ENCODE measurements at regions not wholly inside any gene's neighbourhood (a gene's known extent, or its start where the extent isn't known, plus 50 kb on each side); places are given as distances from the start of the nearest gene placed in this dataset.

DNA sequence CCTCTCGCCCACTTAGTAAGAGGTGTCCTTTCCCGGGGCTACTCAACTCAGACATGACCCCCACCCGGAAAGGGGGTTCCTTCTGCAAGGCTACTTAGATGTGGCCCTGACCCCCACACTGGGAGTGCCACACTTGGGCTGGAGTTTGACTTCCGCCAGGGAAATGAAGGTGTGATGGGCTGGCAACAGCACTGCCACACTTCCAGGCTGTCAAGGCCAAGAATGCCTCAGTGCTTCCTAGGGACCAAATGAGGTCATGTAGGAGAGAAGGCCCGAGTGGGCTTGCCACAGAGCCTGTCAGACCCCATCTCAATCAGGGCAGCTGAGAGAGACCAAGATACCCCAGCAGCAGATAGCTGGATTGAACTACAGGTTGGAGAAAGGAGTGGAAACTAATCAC is 55.5 kb downstream of the DRD1 start:
- no peak for DNase-seq

DNA sequence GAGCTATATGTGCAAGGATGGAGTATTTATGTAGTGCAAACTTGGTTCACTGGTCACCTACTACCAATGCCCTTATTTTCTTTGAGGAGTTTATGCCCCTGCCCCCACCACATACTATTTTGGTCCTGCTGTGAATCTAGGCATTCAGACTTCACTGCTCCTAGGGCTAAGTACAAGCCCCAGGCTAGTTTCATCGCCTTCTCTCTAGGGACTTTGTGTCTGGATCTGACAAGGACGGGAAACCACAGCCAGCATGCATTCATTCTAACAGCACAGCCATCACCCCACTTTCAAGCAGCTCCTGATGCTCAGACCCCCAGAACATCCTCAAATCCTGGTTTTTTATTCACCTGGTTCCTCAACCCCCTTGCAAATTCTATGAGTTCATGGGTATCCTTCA is 56.8 kb downstream of the DRD1 start:
- DNase-seq: no peak

DNA sequence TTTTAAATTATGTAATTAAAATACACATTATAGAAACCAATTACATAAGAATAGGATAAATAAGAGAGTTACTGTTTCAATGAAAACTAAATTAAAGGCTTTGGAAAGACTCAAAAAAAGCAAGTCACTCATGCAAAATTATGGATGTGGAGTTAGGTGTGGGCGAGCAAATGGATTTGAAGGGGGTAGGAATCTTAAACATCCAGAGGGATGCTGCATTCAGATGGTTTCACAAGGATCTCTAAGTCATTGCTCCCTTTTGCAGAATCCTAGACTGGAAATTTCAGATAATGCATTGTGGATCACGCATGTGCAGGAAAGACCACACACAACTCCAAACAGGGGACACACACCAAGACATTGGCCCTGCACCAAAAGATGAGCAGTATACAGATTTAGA is 57.5 kb downstream of the DRD1 start:
- DNase-seq: no peak

DNA sequence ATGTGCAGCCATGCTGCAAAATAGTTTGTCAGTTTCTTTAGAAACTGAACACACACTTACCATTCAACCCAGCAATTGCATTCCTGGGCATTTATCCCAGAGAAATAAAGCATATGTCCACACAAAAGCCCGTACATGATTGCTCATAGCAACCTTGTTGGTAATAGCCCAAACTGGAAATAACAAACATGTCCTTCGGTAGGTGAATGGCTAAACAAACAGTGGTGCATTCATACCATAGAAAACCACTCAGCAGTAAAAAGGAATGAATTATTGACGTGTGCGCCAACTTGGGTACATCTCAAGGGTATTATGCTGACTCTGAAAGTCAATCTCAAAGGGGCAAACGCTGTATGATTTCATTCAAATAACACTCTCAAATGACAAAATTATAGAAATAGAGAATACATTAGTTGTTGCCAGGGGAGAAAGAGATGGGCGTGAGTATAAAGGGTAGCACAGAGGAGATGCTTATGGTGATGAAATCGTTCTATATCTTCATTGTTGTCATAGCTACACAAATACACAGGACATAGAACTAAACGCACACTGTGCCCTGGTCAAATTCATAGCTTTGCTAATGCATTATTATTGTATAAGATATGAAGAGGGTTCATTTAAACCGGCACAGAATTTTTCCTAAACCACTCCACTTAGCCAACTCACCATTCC is 58.2 kb downstream of the DRD1 start:
- no peak for DNase-seq

DNA sequence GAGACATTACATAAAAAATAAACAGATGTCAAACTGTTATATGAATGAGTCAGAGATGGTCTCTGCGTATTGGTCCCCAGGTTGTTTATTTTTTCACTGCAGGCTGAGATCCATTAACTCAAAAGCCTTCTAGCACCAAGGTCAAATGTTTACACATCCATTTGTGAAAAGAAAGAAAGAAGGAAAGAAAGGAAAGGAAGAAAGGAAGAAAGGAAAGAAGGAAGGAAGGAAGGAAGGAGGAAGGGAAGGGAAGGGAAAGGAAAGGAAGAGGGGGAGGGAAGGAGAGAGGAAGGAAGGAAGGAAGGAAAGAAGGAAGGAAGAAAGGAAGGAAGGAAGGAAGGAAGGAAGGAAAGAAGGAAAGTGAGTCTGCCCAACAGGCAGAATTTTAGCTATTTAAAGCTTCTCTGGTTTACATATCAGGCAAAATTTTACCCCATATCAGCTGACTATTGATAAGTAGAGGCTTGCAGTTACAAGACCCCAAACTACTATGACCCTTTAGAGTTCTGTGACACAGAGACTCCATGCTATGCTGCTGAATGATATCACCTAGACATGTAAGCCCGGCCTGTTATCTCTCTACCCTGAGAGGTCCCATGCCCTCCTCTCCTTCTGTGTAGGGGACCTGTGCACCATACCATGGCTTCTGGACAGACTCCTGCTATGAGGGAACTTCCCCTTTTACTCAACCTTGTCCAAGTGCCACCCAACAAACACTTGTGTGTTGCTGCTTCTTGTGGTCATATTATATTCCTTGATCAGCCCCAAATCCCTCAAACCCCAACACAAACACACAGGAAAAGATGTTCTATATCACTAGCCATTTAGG is 59.0 kb downstream of the DRD1 start:
- DNase-seq: no peak

DNA sequence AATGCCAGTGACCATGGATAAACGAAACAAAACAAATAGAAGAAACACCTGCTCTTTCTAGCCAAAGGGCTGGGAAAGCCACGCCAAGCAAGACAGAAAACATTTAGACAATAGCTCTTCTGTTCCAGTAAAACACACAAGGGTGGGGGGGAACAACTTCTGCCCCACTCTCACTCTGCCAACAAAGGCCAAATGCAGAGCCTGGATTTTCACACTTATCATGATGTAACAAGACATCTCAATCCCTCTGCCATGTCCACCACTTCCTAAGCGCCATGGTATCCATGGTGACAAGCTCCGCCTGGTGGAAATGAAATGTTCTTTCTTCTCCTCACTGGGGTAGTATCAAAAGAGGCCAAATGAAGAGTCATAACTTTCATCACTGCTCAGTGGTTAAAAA is 60.6 kb downstream of the DRD1 start:
- DNase-seq: no peak

DNA sequence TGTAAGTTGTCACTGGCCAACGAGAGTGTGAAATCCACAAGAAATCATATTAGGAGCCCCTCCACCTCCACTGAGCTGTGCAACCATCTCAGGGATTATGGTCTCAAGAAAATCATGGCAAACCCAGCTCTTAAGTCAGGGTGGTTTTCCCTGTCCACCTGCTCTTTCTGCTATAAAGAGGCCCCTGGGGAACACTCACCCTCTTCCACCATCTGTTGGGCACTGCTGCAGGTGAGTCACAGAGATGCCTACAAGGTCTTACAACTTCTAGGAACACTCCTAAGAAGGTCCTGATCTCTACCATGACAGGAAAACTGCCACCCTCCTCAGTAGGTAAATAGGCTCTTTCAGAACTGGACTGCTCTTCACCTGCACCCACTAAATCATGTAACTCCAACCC is 61.8 kb downstream of the DRD1 start:
- no peak for DNase-seq

DNA sequence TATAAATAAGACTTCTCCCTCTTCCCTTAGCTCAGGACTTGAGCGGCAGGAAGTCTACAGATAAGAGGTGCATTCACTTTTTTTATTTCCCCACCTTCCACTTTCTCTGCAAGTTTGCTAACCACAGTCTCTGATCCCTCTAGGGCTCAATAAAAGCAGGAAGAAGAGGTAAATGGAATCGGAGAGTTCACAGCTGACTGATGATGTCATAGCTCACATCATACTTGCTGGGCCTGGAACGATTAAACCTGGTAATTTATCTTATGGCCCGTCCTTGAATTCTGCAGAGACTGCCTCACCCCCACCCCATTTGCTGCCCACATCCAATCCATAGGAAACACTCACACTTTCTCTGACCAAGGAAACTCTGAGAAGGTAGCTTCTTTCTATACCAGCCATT is 62.9 kb downstream of the DRD1 start:
- DNase-seq: no peak

DNA sequence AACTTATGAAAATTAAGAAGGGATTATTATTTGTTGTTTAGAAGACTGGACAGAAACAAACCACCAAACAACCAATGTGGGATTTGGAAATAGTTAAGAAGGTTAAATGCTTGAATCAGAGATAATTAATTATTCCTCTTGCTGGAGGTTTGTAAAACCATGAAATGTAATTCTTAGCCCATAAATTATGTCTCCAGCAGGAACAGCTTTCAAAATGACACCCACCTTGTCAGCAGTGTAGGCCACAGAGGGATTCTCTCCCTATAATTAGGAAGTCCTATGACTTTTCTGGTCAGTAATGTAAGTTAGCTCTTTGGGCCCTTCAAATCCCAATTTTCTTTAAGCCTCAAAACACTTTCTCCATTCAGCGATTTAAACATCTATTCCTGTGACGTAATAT is 63.3 kb downstream of the DRD1 start:
- DNase-seq: no peak

DNA sequence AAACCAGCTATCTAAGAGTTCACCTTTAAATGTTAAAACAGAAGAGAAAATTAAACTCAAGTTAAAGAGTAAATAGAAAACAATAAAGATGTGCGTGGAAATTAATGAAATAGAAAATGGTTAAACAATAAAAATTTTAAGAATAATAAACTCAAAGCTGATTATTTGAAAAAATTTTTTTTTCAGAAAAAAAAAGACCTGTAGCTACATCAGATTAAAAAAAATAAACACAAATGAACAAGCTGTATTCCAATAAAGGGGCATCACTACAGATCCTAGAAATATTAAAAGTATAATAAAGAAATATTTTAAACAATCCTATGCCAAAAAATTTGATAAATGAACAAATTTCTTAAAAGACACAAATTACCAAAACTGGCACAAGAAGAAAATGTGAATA is 64.1 kb downstream of the DRD1 start:
- DNase-seq: no peak

DNA sequence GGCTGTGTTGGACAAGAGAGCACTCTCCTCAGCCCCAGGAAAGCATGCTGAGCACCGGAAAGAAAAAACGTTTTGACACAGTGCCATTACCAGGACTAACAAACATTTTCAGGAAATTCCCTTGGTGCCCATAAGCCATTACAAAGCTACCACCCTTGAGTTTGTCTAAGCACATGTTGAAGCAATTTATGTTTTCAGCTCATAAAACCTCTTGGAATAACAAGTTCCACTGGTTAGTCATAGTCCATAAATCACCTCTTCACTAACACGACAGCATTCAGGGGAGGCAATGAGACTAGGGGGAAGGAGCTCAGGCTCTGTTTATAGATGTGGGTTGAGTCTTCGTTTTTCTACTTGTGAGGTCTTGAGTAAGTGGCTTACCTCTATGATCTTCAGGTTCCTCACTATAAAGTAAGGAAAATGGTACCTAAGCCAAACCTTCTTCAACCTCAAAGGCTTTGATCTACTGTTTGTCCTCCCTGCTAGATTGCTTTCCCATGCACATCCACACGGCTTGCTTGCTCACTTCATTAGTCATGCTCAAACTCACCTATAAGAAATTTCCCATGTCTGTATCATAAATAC is 65.4 kb downstream of the DRD1 start:
- DNase-seq: no peak

DNA sequence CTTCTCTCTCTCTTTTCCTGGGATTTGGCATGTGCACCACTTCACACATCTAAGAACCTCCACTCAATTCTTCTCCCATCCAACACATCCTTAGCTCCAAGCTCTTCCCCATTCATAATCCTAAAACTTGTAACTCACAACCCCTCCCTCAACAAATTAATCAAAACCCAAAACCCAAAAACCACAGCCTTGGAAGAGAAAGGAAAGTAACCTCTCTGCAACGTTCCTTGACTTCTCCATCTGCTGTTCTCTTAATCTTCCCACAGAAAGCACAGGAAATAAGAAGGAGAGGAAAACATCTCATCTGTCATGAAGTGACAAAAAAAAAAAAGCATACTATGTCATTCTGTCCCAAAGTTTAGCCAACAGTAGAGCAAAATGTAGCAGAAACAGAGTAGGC is 66.2 kb downstream of the DRD1 start:
- no peak for DNase-seq

DNA sequence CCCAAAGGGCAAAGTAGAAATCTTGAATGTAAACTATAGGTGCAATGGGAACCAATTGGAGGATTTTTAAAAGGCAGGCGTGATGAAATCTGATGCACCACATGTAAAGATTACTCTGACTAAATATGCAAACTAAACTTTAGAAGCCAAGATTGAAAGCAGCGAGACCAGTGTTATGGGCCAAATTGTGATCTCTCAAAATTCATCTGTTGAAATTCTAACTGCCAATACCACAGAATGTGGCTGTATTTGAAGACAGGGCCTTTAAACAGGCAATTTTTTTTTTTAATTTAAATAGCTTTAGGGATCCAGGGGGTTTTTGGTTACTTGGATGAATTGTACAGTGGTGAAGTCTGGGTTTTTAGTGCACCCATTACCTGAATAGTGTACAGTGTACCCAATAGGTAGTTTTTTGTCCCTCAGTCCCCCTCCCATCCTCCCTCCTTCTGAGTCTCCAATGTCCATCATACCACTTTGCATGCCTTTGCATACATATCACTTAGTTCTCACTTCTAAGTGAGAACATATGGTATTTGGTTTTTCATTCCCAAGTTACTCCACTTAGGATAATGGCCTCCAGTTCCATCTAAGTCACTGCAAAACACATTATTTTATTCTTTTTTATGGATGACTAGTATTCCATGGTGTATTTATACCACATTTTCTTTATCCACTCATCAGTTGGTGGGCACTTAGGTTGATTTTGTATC is 69.7 kb downstream of the DRD1 start:
- DNase-seq: no peak

DNA sequence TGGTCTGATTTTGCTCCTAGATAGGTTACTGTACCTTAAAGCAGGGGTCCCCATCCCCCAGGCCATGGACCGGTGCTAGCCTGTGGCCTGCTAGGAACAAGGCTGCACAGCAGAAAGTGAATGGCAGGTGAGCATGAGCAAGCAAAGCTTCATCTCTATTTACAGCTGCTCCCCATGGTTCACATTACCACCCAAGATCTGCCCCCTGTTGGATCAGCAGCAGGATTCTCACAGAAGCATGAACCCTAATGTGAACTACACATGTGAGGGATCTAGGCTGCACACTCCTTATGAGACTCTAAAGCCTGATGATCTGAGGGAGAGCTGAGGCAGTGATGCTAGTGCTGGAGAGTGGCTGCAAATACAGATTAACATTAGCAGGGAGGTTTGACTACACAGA is 78.1 kb downstream of the DRD1 start:
- DNase-seq: no peak

DNA sequence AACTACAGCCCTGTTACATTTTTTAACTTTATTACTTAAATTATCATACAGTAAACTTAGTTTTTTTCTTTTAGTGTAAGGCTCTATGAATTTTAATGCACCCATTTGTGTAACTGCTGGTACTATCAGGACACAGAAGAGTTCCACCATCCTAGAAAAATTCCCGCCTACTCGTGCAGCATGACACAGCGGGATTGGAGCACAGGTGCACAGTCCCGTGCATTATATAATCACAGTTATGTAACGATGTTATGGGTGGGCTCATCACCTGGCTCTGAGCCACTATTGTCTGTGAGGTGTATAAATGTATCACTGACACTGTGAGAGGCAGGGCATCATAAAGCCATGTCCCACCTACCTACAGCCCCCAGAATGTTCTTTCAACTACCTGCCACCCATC is 80.7 kb downstream of the DRD1 start:
- no peak for DNase-seq

DNA sequence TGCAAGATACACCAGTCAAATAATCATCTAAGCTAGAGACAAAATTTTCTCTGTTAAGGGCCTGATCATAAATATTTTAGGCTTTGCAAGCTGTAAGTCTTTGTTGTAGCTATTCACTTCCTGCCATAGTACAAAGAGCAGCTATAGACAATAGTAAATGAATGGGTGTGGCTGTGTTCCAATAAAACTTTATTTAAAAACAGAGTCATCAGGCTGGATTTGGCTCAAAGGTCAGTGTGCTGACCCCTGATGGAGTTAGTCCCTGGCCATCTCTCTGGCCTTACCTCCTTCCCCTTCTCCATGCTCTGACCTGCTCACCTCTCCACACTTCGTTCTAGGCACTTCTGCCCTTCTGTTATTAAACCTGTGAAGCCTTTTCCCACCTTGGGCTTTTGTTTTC is 86.0 kb downstream of the DRD1 start:
- DNase-seq: no peak

DNA sequence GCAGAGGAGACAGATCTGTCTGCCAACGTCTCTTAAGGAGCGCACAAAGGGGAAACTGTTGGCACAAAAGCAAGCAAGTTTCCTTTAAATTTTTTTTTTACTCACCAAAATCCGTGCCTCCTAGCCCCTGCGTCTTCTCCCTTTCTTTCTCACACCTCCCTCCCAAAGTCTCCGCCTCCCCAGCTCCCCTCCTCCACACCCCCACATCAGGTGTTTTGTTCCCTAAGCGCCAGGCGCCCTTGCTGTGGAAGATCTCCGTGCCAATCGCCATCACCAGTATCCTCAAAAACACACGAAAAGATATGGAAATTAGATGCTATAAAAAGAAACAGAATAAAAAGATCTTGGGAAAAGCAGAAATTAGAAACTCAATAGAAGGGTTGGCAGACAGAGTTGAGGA is 87.6 kb downstream of the DRD1 start:
- no peak for DNase-seq

DNA sequence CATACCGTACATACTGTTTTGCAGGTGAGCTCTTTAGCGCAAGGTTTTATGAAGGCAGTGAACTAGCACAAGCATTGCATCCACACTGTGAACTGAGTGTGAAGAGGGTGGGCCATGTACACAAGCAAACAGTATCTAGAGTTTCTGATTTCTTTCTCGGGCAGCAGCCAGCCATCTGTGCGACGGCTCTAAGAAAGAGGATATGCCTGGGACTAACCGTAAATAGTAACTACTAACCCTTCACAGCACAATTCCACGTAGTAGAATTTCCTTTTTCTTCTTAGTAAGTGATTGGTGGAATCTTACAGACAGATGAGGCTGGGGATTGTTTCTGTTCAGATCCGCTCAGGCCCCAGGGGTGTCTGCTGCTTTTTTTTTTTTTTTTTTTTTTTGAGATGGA is 89.0 kb downstream of the DRD1 start:
- no peak for DNase-seq

DNA sequence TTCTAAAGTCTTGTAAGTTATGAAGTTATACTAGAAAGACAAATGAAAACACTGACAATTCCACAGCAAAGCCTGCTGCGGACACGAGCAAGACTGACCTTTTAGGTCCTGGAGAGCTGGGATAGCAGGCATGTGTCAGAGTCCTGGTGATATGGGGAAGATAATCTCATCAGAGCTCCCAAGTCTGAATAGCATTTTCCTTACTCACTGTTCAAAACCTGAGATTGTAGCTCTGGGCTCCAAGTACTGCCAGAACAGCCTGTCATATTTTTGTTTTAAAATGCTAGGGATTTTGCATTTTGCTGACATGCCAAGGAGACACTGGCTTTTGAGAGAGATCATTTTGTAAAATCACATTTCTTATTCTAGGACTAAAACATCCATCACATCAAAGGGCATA is 90.1 kb downstream of the DRD1 start:
- DNase-seq: no peak

DNA sequence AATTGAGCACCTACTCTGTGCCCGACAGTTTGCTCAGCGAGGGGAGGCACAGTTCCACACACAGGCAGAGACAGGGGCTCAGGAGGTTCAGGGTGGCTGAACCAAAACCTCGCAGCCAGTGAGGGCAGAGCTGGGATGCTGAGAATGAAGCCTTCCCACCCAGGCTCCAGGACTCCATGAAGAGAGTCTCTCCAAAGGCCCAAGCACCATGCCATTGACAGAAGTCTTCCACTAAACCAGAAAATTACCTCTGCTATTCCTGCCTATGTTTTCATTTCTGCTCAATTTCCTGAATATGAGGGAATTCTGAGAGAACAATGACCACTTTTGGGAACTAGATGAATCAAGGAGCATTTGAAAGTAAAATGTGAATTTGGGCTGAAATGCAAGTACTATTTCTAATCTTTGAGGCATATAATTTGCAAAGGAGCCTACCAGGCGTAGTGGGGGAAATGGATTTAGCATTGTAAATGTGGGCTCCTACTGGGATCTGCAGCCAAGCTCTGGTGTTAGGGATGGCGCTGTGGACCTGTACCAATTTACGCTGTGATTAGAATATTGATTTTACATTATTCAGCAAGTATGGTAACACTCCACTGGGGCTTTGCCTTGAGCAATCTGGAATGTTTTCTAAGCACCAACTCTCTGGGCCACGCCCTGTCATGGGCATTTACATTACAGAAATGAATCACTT is 91.9 kb downstream of the DRD1 start:
- no peak for DNase-seq

DNA sequence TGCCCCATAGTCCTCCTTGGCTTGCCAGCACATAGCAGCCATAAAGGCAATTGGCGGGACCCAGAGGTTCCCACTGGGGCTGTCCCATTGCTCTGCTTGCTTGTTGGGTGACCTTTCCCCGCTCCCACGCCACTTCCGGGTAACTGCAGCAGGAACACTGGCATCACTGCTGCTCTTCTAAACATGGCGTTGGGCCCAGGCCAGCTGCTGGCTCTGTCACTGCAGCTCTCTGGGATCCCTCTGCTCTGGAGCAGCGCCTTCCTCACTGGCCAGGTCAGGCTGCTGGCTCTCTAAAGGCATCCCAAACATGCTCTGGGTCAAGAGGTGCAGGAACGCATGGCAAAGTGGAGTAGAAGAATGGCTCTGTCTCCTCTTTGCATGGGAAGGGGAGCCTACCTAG is 92.9 kb downstream of the DRD1 start:
- no peak for DNase-seq

DNA sequence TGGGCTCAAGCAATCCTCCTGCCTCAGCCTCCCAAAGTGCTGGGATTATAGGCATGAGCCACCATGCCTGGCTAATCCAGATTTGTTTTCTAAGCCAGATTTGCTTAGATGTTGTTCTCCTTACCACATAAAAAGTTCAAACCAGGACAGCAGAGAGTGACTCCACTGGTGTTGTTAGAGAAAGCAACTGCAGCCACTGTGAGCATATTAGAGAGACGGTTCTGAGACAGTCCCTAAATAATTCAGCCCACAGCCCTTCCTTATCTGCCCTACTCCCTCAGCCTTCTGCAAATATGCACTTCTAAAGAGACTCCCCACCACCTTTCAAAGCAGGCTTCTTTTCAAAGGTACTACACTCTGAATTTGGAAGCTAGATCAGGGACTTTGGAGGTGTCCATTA is 96.1 kb downstream of the DRD1 start:
- DNase-seq: no peak

DNA sequence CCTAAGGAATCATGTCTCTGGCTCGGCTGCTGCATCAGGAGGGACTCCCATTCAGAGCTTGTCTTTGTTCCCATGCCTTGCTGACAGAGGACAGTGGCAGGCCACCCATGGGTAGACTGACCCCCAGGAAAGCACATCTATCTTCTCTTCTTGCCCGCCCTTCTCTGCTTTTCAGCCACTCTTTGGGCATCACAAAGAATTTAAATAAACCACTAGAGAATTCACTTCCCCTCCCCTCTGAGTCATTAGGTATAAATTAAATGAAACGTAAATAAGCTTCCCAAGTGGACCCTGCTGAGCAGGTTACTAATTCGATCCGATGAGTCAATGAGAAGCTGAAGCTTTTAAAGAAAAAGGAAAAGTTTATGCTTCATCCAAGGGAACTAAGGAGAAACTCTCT is 97.0 kb downstream of the DRD1 start:
- no peak for DNase-seq
